NAMALWA (cell line): ENCODE measurements at regions not wholly inside any gene's neighbourhood (a gene's known extent, or its start where the extent isn't known, plus 50 kb on each side); places are given as distances from the start of the nearest gene placed in this dataset.
"Not testable (repeated sequence)": the region's sequence is repeated elsewhere in the genome, so short reads cannot be mapped to it uniquely, and the experiment has no call there.

Experiments
- DNase-seq: peaks from one replicate; pipeline ENCODE4 v3.0.0-alpha.2; 2015; ENCODE audit warnings: low spot score

DNA sequence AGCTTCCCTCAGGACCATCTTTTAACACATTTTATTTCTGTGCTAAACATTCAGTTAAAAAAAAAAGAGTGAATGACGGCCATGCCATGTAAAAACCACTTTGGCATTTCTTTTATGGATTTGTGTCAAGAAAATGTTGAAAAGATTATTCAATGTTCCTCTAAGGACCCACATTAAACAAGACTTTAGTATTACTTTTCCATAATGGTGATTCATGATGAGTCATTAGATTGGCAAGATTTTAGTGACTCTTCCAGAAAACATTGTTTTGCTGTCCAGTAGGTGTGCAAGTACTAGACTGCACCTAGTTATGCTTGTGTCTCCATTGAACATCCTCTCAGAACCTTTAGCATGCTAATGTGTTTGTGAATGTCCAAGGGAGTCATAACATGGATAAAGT lies 748.6 kb downstream of the STPG2 start:
- DNase-seq: no peak

DNA sequence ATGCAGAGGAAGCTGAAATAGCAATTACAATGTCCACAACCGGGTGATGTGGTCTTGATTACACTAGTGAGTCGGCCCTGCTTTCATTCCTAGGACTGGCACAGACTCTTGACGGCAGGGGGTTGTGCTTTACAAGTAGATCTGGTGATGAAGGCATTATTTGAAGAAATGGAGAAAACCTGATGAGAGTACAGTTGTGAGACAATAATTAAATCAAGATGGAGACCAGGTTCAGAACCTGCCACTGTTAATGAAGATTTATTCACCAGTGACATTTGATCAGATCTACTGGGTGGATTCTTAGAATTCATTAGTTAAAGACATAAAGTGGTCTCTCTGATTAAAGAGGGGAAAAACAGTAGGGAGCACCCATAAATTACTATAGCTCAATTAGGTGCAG lies 747.2 kb downstream of the STPG2 start:
- no peak for DNase-seq

DNA sequence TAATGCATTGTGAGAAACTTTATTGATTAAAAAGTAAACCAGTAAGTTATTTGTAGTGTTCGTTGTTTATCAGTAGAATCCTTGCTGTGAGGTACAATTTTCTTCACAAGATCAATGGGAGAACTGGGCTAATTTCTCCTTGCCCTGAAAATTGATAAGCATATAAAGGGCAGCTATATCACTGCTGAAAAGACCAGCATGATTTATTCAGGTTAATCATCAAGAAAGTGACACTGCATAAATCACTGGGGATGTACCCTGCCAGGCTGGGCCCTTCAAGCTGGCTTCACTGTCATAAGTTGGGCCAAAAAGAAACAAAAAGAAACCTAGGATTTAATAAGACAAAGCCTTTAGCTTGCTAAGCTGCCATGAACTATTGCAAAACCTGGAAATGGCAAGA lies 746.7 kb downstream of the STPG2 start:
- DNase-seq: no peak

DNA sequence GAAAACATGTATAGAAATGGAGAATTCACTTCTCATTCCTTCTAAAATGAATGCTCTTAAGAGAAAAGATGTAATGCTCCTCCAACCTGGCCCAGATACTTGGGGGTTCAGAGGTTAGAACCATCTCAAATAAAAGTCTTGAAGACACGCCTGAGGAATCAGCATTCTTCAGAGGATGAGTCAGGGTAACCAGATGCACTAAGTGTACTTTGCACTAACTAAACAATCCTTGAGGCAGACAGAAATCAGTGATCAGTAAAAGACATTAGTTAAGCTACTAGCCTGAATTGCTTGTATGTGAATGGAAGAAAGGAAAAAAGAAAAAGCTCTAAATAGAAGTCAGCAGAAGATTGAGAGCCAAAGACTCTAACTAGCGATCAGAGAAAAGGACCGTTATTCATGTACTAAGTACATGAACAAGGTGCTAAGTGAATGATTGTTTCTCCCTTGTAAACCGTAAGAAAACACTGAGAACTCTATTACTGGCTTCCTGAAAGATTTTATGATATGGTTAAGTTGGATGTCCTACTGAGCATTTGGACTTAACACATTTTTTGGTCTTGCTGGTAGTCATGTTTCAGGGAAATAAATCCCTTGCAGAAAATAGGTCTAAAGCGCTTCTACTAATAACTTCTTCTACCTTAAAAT lies 738.3 kb downstream of the STPG2 start:
- no peak for DNase-seq

DNA sequence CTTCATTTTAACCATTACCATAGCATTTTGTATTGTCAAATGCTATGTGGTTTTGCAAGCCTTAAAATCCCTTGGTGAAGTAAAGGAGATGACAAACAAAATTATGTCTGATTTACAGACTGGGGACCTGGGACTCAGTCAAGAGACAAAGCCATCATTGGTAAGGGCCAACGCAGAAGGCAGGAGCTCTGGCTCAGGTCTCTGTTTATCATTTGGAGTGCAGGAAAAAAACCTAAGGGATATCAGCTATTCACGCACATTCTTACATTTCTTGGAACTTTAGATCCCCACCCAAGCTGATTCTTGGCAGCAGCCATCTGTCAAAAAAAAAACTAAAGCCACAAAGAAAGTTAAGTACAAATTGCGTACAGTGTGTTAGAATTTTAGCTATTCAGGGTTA lies 731.9 kb downstream of the STPG2 start:
- no peak for DNase-seq

DNA sequence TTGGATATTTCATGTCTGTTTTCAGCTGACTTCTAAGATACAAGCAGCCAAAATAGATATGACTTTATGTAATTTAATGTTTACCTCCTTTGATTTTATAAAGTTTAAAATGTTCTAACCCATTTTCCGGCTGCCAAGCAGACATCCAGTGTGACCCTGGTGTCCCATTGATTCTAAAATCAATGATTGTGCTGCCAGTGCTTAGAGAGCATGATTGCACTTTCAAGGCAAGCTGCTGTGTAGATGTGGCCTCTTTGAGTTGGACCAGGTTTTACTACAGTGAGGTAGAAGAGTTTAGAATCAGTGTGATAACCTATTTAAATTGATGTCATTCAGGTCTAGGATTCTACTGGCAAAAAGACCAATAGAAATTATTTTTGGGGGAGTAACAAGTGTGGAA lies 730.9 kb downstream of the STPG2 start:
- DNase-seq: no peak

DNA sequence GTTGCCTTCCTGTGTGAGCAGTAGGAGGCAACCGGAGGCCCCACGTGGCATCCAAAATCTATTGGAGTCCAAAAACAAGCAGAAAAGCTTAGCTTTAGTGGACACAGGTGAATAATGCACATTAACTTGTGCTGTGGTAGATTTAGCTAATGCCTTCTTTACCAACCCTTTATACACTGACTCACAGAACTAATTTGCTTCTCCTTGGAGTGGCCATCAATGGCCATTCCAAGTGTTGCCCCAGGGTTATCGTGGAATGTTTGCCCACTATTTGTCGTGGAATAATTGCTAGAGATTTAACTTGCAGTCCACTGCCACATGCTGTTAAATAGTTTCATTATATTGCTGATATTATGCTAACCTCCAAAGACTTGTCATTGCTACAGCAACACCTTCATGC lies 729.1 kb downstream of the STPG2 start:
- DNase-seq: no peak

DNA sequence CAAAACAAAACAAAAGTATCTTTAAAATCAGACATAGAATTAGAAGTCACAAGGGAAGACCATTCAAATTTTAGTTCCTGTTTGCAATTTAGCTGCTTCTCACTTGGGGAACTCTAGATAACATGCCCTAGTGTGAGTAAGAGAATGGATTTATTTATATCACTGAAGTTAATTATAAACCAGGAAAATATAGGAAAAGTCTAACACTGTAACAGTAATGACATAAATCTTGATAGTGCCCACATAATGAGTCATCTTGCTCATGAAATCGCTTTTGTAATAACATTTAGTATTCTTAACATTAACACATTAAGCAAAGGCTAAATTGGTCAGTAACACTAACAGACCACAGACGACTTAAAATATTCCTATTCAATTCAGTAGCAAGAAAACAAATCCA lies 710.7 kb downstream of the STPG2 start:
- DNase-seq: no peak

DNA sequence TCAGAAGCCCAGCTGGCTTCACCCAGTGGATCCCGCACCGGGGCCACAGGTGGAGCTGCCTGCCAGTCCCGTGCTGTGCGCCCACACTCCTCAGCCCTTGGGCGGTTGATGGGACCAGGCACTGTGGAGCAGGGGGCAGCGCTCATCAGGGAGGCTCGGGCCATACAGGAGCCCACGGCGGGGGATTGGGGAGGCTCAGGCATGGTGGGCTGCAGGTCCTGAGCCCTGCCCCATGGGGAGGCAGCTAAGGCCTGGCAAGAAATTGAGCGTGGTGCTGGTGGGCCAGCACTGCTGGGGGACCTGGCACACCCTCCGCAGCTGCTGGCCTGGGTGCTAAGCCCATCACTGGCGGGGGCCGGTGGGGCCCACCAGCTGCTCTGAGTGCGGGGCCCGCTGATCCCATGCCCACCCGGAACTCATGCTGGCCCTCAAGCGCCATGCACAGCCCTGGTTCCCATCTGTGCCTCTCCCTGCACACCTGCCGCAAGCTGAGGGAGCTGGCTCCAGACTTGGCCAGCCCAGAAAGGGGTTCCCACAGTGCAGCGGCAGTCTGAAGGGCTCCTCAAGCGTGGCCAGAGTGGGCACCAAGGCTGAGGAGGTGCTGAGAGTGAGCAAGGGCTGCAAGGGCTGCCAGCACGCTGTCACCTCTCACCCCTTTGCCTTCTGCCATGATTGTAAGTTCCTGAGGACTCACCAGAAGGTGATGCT lies 705.1 kb downstream of the STPG2 start:
- DNase-seq: not testable (repeated sequence)

DNA sequence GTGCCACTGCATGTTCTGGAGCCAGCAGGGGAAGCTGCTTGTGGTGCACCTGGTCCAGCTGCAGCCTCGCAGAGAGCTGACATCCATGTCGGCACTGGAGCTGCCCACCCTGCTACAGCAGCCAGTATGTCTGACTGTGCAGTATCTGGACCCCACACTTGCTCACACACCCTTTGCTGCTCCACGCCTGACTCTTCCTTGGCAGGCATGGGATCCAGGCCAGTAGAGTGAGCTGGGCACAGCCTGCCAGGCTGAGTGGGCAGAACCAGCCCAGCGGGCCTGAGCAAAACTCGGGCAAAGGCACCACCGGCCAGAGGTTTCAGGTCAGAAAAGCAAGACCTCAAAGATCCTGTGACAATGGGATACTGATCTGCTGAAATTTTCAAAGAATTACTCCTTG lies 690.1 kb downstream of the STPG2 start:
- no peak for DNase-seq

DNA sequence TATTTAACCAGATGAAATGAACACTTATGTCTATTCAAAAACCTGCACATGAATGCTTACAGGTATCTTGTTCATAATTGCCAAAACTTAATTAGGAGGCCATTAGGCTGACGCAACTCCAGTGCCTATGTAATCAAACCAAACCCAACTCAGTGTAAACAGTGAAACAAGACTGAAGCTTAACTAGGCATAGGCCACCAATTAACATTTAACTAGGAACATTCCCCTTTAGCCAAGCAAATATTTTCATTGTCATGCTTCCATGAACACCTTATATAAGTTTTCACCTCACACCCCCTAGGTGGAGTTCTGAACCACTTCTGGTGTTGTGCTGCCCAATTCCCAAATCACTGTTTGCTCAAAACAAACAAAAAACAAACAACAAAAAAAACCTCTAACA lies 686.0 kb downstream of the STPG2 start:
- no peak for DNase-seq

DNA sequence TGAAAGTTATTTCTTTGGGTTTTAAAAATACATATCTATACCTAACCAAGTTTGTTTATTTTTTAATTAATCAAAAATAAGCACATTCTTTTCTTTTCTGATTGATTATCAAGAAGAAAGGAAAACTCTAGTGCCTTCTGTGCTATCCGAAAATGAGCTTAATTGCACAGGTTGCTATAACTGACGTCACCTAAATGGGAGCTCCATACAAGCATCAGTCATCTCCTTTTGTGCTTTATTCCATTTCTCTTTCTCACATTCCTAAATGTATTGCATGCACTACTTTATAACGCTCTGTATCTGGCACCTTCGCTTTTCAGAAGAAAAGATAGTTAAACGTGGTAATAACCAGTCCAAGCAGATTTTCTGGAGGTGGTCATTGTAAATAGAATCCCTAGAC lies 675.0 kb downstream of the STPG2 start:
- DNase-seq: no peak

DNA sequence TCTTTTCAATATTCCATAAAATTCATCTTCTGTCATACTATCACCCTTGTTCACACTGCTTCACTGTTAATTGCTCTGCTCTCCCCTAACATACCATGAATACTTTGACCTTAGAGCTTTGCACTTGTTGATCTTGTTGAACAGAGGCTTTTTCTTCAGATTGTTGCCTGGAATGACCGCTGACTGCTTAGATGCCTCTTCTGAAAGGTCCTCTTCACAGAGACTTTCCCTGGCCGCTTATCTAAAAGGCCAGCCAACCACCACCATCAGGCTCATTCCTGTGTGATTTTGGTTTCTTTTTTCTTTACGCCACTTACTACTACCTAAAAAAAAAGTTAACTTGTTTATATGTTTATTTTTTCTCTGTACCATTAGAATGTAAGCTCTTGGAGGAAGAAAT lies 667.7 kb downstream of the STPG2 start:
- DNase-seq: no peak

DNA sequence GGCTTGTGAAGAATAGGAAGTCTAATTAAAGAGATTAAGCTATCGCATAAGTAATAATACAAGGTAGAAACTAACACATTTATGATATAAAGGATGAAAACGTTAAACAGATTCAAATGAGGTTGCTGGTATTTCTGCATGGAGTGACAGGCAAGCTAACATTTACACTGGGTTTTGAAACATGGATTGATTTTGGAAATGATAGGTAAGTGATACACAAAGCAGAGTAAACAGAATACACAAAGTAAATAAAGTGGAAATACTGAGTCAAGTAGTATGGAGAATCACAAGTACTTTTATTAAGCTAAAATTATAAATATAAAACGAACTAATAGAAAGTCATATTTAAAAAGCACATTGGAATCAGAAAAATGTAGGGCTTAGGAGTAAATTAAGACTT lies 665.3 kb downstream of the STPG2 start:
- DNase-seq: no peak

DNA sequence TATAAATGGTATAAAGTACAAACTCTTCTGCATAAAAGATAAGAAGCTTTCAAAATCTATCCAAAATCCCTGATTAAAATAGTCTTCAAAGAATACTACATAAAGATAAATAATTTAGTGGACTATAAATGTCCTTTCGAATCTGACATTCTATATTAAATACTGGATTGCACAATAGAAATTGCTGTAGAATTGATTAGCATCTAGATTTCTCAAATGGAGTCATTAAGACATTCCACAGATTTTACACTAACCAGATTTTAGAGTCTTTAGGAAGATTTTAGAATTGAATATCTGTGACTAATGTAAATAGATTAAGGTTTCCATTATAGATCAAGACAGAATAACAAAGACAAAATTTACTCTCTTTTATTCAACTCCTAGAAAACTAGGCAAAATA lies 663.9 kb downstream of the STPG2 start:
- no peak for DNase-seq

DNA sequence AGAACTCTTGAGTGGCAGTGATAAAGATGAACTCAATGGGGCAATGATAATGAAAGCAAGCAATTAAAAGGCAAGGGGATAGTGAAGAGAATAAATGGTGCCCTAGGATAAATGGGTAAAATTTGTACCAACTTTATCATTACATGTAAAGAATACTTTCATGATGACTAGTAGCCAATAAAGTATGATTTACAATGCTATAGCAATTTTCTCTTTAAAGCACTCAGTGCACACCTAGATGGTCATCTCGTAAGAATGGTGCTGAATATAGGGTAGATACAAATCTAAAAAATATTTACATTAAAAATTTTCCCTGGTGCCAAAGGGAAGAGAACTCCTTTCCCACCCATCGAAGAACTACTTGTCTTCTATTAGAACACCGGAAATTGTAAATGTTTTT lies 651.4 kb downstream of the STPG2 start:
- no peak for DNase-seq

DNA sequence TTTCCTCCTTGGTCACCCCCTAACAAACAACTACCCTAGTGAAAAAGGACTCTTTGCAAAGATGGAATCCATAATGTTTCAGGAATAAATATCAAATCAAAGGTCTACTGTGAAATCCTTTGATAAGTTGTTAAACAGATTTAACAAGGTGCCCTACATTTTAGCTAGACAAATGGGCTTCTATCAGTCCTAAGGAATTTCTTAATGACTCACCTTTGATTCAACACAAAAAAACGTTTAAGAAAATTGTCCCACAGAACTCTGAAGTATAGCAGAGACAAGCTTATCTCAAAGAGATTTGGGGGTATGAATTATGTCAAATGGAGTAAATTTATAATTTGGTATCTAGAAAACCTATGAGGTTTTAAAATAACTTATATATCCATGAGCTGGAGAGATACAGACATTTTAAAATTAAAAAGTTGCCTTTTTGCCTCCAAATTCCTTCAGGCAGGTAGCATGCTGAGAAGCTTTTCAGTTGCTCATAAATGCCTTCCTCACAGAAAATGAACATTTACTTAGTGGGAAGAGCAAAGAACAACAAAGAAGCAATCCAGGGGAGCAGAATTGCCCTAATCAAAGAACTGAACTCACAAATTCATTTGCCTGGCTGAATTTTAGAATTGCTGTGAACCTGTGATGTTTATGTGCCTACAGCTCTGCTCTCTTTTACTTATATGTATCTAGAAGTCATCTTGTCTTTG lies 649.3 kb downstream of the STPG2 start:
- DNase-seq: no peak

DNA sequence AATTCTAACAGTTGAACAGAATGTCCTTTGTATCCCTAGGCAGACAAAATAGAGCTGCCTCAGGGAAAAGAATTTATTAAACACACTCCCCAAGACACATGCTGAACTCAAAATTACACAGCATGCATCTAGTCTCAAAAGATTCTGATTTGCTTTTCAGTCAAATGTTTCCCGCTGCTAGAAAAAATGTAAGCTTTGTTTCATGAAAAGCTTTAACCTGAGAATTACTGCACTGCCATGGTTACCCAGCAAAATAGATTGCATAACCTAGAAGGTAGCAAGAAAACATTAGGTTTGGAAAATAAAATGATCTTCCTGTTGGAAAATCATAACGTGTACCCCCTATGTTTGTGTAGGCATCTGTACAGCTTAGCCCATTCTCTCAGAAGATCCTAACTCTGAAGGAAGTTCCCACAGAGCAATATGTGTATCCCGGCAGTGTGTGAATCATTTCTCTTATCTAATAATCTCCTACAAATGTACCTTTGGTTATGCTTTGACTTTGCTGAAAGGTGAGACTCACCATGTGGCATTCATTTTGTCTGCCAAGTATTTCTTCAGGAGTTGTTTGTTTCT lies 646.9 kb downstream of the STPG2 start:
- DNase-seq: no peak

DNA sequence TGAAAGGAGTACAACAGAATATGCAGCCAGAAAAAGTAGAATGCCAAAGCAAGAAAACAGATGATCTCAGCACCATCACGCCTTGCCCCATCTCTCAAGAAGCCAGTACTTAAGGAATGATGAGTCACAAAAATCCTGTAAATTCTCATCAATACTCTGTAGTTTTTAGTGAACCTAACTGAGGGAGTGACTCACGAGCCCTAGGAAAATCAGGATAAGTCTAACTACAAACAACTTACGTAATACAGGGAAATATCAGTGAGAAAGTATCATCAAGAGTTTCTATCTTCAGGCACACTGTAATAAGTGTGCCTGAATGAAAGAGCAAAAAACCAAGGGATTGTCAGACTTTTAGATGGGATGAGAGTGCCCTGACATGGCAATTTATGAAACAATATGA lies 644.4 kb downstream of the STPG2 start:
- DNase-seq: no peak

DNA sequence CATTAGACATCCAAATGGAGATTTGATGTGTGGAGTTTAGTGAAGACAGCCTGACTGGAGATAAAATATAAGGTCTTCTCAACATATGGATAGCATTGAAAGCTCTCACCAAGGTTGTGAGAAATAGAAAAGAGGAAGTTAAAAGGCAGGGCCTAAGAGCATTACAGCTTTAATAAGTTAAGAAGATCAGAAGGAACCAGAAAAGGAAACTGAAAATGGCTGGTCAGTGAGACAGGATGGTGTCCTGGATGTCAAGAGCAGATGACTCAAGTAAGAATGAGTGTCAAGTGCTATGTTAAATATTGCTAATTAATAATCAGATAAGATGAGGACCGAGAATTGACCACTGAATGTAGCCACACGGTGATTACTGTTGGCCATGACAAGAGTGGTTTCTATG lies 642.9 kb downstream of the STPG2 start:
- peak; percentile 6 for DNase-seq

DNA sequence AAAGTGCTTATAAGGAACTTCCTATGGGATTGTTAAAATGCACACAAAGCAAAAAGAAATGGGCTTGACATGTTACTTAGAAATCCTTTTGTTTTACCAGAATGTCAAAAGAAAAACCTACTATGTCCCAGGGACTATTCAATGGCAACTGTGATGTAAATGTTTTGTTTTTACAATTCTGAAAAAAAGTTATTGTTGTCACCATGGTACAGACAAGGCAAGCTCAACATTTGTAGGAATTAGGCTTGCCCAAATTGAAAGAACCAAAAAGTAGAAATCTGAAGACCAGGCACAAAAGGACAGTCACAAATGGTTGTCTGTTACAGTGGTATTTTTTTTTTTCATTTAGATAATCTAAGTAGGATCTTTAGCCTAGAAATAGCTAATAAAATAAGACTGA lies 638.6 kb downstream of the STPG2 start:
- DNase-seq: no peak

DNA sequence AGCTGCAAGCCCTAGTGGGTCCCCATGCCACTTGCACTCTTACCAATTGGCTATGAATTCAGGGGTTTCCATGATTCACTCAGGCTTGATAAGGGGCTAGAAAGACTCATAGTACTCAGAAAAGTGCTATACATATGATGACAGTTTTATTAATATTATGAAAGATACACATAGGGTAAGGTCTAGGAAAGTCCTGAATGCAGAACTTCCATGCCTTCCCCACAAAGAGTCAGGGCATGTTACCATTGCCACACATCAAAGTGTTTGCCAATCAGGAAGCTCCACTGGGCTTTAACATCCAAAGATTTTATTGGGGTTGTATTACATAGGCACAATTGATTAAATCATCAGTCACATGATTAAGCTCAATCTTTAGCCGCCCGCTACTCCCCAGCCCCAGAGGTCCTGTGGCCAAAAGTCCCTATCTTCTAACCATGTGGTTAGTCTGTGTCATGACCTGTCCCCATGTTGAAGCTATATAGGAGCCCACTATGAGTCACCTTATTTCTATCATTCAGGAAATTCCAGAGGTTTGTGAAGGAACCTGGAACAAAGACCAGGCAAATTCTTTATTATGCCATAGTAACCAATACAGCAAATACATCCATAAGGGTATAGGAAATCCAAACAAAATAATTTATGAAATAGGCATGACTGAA lies 635.6 kb downstream of the STPG2 start:
- no peak for DNase-seq
